ENCODE measurements at regions not wholly inside any gene's neighbourhood (a gene's known extent, or its start where the extent isn't known, plus 50 kb on each side); places are given as distances from the start of the nearest gene placed in this dataset.

GRCh38 chr6:168866534-168866933 is 387.1 kb downstream of the THBS2 start:
- Histone ChIP-seq H3K27me3 (no peaks in the 10 kb centered on the region), H3K36me3 (no peaks in the 10 kb centered on the region), H3K9me3 (no peaks in the 10 kb centered on the region), H3K4me1 (no peaks in the 10 kb centered on the region), H3K27ac (no peak overlapping the region), H3K4me3 (no peak overlapping the region)
- DNase-seq (ENCODE audit: low spot score in 2 of 2): no peak
- intact Hi-C loops (cut with DNase I): no loop called here
- no peak for TF ChIP-seq CTCF (IDR thresholded peaks at IDR 0.05)

DNA sequence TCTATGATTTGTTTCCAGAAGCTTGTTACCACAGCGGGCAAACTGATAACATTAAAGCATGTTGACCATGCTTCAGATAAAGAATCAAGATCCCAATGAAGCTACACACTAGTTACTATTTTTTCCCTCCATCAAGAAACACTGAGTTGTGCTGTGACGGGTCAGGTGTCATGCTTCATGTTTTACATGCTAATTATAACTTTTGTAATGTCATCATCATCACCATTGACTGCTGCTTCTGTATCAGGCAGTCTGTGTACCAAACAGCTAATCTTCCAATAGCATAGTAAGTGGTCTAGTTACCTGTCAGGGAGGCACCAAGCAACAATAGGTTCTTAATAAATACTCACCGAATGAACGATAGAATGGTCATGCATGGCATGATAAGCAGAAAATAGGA is 388.1 kb downstream of the THBS2 start:
- Histone ChIP-seq H3K36me3 (no peaks in the 10 kb centered on the region), H3K4me1 (no peaks in the 10 kb centered on the region), H3K9me3 (no peaks in the 10 kb centered on the region), H3K4me3 (no peak overlapping the region), H3K27me3 (no peaks in the 10 kb centered on the region), H3K27ac (no peak overlapping the region)
- no peak for DNase-seq (ENCODE audit: low spot score in 2 of 2)
- TF ChIP-seq CTCF (IDR thresholded peaks at IDR 0.05): no peak
- intact Hi-C loops (cut with DNase I): no loop called here

DNA sequence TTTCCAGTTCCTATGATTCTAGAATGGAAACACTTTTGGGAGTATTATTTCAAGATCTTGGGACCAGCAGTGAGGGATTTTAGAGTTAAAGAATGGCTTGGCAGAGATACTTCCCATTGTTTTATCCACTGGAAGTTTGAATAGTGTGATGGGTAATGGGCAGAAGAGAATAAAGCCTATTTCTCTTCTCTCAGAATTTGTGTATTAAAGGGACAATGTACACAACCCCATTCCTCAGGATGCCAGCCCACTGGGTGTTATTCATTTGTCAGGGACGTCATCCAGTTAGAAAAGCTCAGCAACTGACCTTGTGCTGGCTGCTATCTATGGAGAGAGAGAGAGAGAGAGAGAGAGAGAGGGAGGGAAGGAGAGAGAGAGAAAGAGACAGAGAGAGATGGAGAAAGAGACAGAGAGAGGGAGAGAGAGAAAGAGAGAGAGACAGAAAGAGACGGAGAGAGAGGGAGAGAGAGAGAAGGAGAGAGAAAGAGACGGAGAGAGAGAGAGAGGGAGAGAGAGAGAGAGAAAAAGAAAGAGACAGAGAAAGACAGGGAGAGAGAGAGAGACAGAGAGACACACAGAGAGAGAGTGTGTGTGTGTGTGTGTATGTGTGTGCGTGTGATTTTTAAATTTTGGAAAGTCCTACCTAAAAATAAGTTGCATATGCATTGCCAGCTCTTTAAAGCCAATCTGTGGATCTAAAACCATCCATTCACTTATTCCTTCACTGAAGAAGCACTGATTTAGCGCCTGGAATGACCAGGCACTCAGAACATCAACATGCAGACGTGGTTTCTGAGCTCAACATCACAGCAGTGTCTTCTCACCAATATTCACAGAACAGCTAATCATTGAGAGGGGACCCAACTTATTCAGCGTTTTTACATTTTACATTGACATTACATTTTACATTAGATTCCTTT is 388.8 kb downstream of the THBS2 start:
- no peaks in the 10 kb centered on the region for H3K36me3 ChIP-seq
- no peak for TF ChIP-seq CTCF (IDR thresholded peaks at IDR 0.05)
- no peak for DNase-seq (ENCODE audit: low spot score in 2 of 2)
- no peaks in the 10 kb centered on the region for H3K27me3 ChIP-seq
- no peaks in the 10 kb centered on the region for H3K9me3 ChIP-seq
- H3K27ac ChIP-seq: no peak overlapping the region
- no peak overlapping the region for H3K4me3 ChIP-seq
- no peaks in the 10 kb centered on the region for H3K4me1 ChIP-seq
- intact Hi-C loops (cut with DNase I): no loop called here

GRCh38 chr6:168863467-168863866 is 390.2 kb downstream of the THBS2 start:
- intact Hi-C loops (cut with DNase I): no loop called here
- TF ChIP-seq CTCF (IDR thresholded peaks at IDR 0.05): no peak
- DNase-seq (ENCODE audit: low spot score in 2 of 2): no peak
- Histone ChIP-seq H3K4me3 (no peak overlapping the region), H3K36me3 (no peaks in the 10 kb centered on the region), H3K27me3 (no peaks in the 10 kb centered on the region), H3K9me3 (no peaks in the 10 kb centered on the region), H3K27ac (no peak overlapping the region), H3K4me1 (no peaks in the 10 kb centered on the region)

- H3K27me3 ChIP-seq: no peaks in the 10 kb centered on the region
- H3K9me3 ChIP-seq: no peaks in the 10 kb centered on the region
- no peak overlapping the region for H3K27ac ChIP-seq
- no peak overlapping the region for H3K4me3 ChIP-seq
- TF ChIP-seq CTCF (IDR thresholded peaks at IDR 0.05): no peak
- H3K4me1 ChIP-seq: no peaks in the 10 kb centered on the region
- no peaks in the 10 kb centered on the region for H3K36me3 ChIP-seq
- DNase-seq (ENCODE audit: low spot score in 2 of 2): no peak
- intact Hi-C loops (cut with DNase I): no loop called here
Observed at GRCh38 chr6:168862346-168862980, 391.2 kb downstream of the THBS2 start.

Data from ascending aorta (tissue), 2 donors.